ENCODE measurements at regions not wholly inside any gene's neighbourhood (a gene's known extent, or its start where the extent isn't known, plus 50 kb on each side); places are given as distances from the start of the nearest gene placed in this dataset.

- TF ChIP-seq CTCF (IDR thresholded peaks at IDR 0.05) (no peak), REST (IDR thresholded peaks at IDR 0.05; ENCODE audit: low read depth, low read length) (no peak), TEAD4 (IDR thresholded peaks at IDR 0.05; ENCODE audit: borderline replicate concordance, insufficient read depth) (no peak), USF1 (IDR thresholded peaks at IDR 0.05; ENCODE audit: borderline replicate concordance, low read depth) (no peak), TAF1 (IDR thresholded peaks at IDR 0.05; ENCODE audit: borderline replicate concordance, low read depth, low read length) (no peak), SIN3A (IDR thresholded peaks at IDR 0.05; ENCODE audit: borderline replicate concordance, low read depth, low read length) (no peak), JUND (IDR thresholded peaks at IDR 0.05) (no peak), MAX (IDR thresholded peaks at IDR 0.05; ENCODE audit: low read depth) (no peak), EZH2phosphoT487 (IDR thresholded peaks at IDR 0.05; ENCODE audit: borderline replicate concordance, low read depth) (no peak), RAD21 (IDR thresholded peaks at IDR 0.05; ENCODE audit: low read length) (no peak), POLR2AphosphoS5 (IDR thresholded peaks at IDR 0.05; ENCODE audit: low read depth, low read length) (no peak), USF2 (IDR thresholded peaks at IDR 0.05; ENCODE audit: borderline replicate concordance, low read depth, low read length) (no peak), MXI1 (IDR thresholded peaks at IDR 0.05; ENCODE audit: low read depth, low read length) (no peak)
Observed at GRCh38 chr9:14466429-14466818, 152.5 kb upstream of the NFIB start.
